GM18909 (cell line): ENCODE measurements at regions not wholly inside any gene's neighbourhood (a gene's known extent, or its start where the extent isn't known, plus 50 kb on each side); places are given as distances from the start of the nearest gene placed in this dataset.

ENCODE experiments used
- ATAC-seq: cut with Tn5 transposase; IDR thresholded peaks from one replicate; pipeline ENCODE4 v1.9.1; 2021; ENCODE audit warnings: mild to moderate bottlenecking; ENCODE audit not compliant: unreplicated experiment, poor library complexity

DNA sequence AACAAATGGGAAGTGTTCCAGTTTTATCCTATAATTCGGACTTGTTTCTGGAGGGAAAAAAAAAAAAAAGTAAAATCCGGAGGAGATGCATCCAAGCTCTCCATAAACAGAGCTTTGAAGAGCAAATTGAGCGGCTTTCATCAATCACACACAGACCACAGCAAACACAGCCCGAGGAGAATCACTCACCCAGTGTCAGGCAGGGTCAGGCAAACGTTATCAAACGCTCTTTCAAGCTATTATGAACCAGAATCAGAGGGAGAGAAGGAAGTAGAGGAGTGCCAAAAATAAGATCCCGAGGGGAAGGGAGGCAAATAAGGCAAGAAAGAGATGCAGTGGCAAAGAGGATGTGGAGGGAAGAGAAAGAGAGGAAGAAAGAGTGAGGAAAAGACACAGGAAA lies 188.3 kb upstream of the CAMK1G start:
- ATAC-seq: no peak

DNA sequence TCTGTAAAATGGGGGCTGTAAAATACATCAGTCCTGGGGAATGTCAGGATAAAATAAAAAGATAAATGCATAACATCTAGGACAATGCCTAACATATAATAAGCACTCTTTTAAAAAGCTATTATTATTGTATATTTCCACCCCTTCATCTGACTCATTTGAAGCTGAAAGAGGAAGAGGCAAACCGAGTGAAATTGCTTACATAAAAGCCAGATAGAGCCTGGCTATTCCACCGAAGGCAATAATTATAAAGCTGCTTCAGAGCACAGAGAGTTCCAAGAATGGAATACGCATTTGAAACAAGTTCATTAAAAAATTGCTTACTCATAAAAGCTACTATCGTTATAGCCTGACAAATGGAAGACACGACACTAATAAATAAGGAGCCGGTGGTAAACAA lies 186.1 kb upstream of the CAMK1G start:
- ATAC-seq: no peak

DNA sequence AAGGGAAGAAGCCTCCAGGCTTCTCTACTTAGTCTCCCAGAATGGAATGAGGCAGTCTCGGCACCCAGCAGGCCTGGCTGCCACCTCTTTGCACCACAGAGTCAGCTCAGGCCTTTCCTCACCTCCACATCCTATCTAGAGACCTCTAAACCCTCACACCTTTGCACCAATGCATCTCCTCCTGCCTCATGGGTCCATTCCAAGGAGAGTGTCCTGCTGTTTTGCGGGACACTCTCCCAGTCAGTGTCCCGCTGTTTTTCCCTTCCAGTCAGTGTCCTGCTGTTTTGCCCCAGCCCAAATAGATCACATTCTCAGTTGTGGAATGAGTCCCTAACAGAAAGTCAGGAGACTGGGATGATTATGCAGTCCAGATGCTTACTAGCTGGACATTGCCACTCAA lies 185.6 kb upstream of the CAMK1G start:
- ATAC-seq: no peak

DNA sequence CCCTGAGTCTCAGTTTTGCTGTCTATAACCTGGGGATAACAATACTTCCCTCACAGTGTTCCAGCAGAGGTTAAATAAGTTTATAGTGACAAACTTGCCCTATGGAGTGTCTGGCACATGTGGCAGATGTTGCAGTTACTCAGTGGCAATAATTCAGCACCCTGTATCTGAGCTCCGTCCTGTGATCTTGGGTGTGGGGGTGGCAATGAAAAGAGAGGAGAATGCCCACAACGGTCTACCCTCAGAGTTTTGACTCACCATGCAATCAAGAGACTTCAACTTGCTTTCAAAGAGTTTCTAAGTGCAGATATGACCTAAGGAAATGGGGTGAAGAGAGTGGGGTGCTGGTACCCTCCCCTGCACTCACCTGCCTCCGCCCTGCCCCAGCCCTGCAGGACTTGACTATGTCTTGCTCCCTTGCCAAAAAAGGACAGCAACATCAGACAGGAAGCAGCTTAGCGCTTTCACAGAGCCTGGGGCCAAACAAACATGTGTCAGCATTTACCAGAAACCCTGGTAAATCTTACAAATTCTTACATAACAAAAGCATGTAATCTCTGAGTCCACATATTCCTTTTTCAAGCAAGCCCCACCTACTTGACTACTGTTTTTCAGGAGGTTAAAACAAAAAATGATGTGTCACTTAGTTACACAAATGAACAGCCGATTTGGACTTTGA lies 185.1 kb upstream of the CAMK1G start:
- no peak for ATAC-seq

DNA sequence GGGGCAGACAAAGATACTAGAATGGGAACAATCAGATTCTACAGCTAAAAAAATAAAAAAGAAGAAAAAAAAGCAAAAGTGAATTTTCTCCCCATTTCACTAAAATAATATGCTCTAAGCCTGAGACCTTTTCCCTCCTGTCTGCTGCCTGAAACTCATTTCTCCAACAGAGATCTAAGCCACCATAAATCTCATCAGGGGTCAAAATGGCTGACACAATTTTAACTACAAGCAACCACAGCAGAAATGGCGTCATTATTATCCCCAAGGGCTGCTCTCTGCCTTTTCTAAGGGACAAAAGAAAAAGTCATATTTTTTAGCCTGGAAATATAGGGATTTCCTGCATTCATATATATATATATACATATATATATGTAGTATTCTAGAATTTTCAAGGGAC lies 183.7 kb upstream of the CAMK1G start:
- no peak for ATAC-seq

DNA sequence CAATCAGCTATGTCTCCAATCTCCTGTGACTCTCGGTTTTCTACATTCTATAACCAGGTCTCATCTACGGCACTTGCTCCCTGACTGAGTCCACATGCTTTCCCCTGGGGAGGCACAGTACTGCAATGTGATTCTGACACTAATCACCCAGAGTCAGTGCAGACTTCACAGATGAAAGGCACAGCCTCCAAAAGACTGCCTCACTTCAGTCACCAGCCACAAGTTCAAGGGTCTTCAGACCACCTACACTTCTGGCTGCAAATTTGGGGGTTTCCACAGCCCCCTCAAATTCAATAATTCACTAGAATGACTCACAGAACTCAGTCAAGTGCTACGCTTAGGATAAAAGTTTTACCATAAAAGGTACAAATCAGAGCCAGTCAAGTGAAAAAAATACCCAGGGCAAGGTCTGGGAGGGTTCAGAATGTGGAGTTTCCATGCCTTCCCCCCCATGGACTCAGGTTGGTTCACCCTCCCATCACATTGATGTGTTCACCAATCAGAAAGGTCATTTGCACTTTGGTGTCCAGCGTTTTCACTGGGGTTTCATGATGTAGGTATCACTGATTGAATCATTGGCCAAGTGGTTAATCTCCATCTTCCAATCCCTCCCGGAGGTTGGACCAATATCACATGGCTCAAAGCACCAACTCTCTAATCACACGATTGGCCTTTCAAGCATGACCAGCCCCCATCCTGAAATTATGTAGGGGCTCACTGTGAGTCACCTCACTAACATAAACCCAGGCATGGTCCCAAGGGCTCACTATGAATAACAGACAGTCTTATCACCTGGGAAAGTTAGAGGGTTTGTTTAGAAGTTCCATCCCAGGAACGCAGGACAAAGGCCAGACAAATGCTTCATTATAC lies 182.9 kb upstream of the CAMK1G start:
- ATAC-seq: no peak

DNA sequence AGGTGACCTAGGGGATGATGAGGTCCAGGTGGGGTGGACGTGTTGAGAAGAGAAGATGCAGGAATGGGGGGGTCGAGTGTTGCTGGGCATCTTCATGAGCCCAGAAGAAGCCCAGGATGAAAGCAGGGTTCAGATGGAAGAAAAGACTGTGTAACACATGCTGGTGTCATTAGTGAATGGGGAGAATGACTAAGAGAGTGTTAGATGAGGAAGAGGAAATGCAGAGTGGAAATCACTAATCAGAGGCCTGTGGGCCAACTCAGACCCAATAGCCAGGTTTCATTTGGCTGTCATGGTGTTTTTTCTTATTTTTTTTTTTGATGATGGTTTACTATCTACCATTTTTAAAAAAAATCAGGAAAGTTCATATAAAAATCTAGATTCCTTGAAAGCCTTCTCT lies 180.8 kb upstream of the CAMK1G start:
- no peak for ATAC-seq

DNA sequence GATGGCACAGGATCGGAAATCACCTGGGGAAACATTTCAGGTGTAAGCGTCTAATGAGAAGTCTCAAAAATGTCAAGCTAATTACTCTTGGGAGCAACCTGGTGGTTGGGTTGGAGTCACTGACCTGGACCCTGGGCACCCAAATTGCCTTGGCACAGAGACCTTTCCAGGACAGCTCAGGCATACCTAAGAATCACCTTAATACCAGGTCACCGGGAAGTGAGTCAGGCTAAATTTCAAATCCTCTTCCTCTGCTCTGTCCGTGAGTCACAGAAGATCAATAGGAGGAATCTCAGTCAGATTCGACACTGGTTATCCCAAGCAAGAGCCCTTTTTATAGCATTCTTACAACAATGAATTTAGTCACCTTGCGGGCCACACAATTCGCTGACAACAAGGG lies 179.6 kb upstream of the CAMK1G start:
- no peak for ATAC-seq

DNA sequence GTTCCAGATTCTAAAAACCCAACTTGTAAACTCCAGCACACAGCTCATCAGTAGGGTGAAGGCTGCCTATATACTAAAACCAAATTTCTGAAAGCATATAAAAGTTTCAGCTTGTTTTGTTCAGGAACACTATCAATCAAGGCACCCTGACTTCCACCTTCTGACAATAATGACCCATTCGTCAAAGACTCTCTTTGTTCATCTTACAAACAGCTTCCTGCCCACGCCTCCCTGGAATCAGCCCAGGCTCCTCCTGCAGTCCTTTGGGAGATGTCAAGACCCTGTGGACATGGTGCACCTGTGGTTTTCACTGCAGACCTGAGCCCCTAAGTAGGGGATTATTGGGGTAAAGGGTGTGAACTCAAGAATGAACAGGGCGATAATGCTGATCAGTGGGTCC lies 178.9 kb upstream of the CAMK1G start:
- ATAC-seq: no peak

DNA sequence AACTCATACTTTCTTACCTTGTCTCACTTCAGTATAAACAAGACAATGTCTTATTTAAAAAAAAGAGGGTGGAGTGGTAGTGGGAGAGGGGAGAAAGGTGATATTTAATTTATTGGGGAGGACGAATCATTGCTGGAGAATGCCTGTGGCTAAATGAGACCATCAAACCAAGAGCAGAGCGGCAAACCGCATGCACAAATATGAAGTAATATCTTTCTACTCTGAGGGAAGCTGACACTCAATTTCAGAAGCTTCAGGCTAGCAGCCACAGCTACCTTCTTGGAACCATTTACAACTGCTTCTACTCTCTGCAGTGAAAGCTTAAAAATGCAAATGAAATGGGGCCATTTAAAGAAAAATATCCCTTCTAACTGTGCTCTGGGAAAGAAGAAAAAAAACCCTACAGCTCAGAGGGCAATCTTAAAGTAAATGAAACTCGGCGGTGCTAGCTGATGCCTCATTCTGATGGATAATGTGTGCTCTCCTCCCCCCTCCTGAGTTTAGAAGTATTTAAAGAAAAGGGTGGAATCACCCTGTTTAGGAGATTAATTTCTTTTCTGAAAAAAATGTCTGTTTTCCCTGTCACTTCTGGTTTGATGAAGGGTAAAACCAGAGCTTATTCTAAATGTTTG lies 178.2 kb upstream of the CAMK1G start:
- no peak for ATAC-seq

DNA sequence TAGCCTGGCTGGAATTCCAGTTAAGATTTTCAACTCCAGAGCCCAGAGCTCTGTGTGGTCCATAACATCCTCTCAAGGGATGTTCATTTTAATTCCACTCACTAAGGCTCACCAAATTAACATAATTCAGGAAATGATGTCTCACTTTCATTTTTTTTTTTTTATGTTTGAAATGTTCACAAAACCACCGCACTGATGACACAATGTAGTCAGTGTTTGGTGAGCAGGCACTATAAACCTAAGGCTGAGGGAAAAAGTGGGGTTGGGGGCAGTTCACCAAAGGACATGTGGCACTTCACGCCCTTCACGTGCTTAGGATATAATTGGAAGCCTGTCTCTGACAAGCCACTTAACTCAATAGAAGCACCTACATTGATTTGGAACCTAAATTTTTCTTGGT lies 177.3 kb upstream of the CAMK1G start:
- no peak for ATAC-seq

DNA sequence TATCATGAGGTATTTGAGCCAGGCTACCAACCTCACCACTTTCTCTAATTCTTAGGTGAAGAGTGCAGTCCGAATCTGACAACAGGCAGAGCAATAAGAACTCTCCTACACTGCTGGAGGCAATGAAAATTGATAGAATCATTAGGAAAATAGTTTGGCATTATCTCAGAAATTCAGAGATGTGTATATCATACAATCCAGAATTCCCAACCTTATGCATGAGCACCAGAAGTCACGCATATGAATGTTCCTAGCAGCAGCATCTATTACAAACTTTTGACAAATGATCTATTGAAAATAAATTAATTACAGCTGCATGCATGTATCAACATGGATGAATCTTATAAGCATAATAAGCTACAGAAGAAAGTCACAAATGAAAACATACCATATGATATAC lies 176.9 kb upstream of the CAMK1G start:
- no peak for ATAC-seq

DNA sequence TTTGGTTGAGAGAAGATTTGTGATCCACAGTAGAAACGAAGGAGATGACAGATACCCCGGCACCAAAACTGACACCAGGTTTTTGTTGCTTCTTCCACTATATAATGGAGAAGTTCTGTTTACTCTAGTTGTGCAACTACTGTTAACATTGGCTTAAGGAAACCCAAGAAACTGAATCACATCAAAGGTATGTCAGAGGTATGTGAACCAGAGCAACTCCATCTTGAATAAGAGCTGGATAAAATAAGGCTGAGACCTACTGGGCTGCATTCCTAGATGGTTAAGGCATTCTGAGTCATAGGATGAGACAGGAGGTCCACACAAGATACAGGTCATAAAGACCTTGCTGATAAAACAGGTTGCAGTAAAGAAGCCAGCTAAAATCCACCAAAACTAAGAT lies 173.7 kb upstream of the CAMK1G start:
- ATAC-seq: no peak

DNA sequence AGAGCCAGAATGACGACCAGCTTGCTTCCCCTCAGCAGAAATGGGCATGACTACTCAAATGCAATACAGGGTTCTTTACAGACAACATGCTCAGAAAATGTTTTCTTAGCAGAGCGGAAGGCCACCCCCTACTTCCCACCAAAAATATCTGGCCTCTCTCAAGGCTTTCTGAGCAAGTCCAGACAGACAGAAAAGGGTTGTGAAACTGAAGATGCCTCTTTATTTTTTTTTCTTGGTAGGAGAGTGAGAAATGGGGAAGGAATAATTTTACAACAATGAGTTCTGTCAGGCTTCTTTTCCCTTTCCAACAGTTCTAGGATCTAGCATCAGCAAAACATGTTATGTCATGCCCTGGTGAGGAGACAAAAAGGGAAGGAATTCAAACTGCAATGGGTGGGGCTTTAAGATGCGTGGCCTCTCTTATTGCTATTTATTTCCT lies 172.0 kb upstream of the CAMK1G start:
- no peak for ATAC-seq

DNA sequence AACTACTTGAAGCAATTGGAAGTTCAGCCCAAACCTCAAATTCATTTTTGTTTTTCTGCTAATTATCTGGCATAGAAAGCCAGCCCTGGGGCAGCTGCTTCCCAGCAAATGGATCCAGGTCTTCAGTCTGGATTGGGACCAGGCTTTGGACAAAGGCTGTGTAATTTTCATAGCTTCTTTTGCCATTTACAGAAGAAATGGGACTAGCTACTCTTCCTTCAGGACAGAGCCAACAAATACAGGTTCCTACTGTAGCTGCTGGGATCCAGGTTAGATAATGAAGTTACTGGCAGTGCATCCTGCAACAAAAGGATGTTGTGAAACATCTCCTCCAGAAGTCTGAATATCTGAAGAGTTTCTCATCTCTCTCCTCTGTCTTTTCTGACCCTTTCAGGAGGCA lies 171.5 kb upstream of the CAMK1G start:
- ATAC-seq: no peak

DNA sequence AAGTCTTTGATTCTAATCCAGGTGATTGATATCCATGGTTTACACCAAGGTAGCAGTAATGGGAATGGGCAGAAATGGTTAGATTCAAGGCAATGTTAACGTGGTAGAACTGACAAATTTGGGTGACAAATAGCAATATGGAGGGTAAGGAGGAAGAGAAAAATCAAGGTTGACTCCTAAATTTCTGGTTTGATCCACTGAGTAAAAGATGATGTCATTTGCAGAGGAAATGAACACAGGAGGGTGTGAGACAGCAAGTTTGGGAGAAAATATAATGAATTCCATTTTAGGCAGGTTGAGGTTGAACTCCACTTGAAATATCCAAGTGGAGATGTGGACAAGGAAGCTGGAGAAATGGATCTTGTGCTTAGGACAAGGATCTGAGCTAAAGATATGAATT lies 170.9 kb upstream of the CAMK1G start:
- ATAC-seq: no peak

DNA sequence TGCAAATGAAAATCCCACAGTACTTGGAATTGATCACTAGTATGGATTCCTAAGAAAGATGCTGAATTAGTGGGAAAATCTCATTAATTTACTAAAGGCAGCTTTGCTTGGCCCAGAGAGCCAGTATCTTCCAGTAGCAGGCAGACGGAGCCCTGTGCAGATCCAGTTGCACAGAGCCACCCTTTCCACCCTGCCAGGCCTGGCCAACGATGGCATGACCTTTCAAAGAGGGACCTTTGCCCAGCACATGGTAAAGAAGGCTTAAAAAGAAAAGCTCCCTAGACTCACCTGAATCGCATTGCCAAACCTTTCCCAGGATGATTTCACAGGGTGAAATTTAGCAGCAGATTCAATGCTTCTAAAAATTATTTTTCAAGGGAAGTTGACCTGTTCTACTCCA lies 170.5 kb upstream of the CAMK1G start:
- no peak for ATAC-seq

DNA sequence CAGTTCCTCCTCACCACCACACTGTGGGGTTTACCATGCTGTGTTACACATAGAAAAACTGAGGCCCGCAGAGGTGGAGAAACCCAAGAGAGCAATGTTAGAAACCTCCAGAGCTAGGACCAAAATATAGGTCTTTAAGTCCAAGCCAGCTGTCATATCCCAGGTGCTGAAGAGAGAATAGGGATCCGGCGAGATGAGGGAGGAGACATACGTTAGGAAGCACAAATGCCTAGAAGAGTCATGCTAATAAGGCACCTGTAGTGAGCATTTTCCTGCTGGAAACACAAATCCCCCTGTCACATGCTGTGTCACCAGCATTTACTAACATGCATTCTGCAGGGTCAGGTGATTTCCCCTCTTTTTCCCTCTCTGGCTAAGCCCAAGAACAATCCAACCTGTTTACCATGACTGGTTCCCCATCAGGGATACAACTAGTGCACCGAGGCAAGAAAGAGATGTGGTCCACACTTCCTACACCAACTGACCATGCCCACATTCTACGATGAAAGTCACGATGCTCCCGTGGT lies 168.6 kb upstream of the CAMK1G start:
- no peak for ATAC-seq

DNA sequence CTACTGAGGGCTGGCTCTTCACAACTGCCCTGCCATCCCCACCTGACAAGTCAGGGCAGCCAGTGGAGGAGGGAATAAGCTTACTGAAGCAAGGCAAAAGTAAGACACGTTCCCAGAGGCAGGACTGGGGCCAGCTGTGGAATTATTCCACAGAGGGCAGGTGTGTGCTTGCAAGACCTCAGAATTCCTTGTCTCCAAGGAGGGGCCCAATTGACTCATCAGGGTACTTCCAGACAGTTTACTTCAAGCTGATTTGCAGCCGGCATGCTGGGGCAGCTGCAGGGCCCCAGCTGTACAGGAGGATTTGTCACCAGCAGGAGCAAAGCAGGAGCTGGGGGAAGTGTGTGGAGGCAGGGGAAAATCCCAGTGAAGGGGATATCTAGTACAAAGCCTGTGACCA lies 167.5 kb upstream of the CAMK1G start:
- no peak for ATAC-seq

DNA sequence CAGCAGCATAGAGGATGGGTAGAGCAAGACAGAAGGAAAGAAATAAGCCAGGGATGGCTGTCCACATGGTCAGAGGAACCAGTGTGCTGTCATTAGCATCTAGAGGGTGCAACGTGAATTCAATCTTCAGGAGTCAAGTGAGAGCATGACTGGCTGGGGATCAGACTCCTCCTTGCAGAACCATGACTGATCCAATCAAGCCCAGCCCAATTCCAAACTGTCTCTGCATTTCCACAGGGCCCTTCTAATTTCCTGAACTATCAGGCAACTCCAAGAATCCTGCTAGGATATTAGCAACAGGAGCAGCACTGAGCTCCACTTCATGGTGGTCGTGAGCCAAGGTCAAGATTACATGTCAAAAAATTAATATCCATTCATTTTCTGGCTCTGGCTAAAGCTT lies 166.8 kb upstream of the CAMK1G start:
- no peak for ATAC-seq

DNA sequence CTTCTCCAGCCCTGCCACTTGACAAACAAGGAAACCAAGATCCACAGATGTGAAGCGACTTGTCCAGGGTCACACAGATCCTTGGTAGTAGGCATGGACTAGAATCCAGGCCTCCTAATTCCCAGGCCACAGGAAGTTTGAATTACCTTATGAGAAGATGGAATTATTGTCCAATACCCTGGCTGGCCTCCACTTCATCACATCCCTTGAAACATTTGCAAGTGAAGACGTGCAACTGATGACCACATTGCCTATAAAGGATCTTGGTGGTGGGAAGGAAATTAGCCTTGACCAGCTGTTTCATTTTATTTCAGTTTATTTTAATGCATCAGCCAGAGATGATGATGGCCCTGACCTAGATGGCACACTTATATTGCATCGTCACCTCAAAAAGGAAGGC lies 165.8 kb upstream of the CAMK1G start:
- ATAC-seq: no peak
